ENCODE measurements at regions not wholly inside any gene's neighbourhood (a gene's known extent, or its start where the extent isn't known, plus 50 kb on each side); places are given as distances from the start of the nearest gene placed in this dataset.
"Not testable (repeated sequence)": the region's sequence is repeated elsewhere in the genome, so short reads cannot be mapped to it uniquely, and the experiment has no call there.

DNA sequence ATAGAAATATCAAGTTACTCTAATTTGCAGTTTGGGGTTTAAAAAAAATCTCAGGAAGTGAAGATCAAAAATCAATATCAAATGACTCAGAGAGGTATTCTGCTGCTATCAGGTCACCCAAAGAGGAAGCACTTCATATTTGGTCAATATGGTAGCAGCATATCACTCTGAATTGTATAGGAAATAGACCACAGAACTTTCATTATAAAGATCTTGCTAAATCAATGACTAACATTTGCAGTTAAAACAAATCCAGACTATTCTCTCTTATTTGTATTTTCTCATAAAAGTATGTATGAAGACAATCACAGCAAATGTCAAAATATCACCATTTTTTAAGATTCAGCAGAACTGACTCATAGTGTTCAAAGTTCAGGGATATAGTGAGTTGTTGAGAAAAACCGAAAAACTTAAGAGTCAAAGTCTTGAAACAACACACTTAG is 105.8 kb upstream of the PCSK1 start:
- H3K27ac ChIP-seq (ENCODE audit: low read depth in 1 of 3, low read length in 2 of 3) = no peak overlapping the region
- no peaks in the 10 kb centered on the region for H3K27me3 ChIP-seq (ENCODE audit: control insufficient read depth in 3 of 3, insufficient read depth in 3 of 3, low read length in 3 of 3)
- no peaks in the 10 kb centered on the region for H3K9me3 ChIP-seq (ENCODE audit: control insufficient read depth in 2 of 2, insufficient read depth in 1 of 2, low read depth in 1 of 2, low read length in 1 of 2)
- H3K4me3 ChIP-seq (ENCODE audit: low read depth in 1 of 3, low read length in 3 of 3) = no peak overlapping the region
- FAIRE-seq (no peak), DNase-seq (no peak)
- H3K36me3 ChIP-seq (ENCODE audit: control insufficient read depth in 3 of 3, insufficient read depth in 2 of 3, low read depth in 1 of 3, low read length in 3 of 3) = no peaks in the 10 kb centered on the region
- no peaks in the 10 kb centered on the region for H3K4me1 ChIP-seq (ENCODE audit: control insufficient read depth in 3 of 3, insufficient read depth in 2 of 3, low read depth in 1 of 3, low read length in 2 of 3)
- WGBS, 3 donors = 30 to 41% (median 33%) methylated on average over 1 of the region's 1 CpG

GRCh38 chr5:96546120-96546519 is 113.1 kb upstream of the PCSK1 start:
- no peaks in the 10 kb centered on the region for H3K4me1 ChIP-seq (ENCODE audit: control insufficient read depth in 3 of 3, insufficient read depth in 2 of 3, low read depth in 1 of 3, low read length in 2 of 3)
- 58 to 70% (median 69%) methylated on average over 1 of the region's 1 CpG for WGBS, 3 donors
- H3K27me3 ChIP-seq (ENCODE audit: control insufficient read depth in 3 of 3, insufficient read depth in 3 of 3, low read length in 3 of 3) = no peaks in the 10 kb centered on the region
- no peak overlapping the region for H3K27ac ChIP-seq (ENCODE audit: low read depth in 1 of 3, low read length in 2 of 3)
- DNase-seq = no peak
- no peaks in the 10 kb centered on the region for H3K36me3 ChIP-seq (ENCODE audit: control insufficient read depth in 3 of 3, insufficient read depth in 2 of 3, low read depth in 1 of 3, low read length in 3 of 3)
- FAIRE-seq = no peak
- no peak overlapping the region for H3K4me3 ChIP-seq (ENCODE audit: low read depth in 1 of 3, low read length in 3 of 3)
- no peaks in the 10 kb centered on the region for H3K9me3 ChIP-seq (ENCODE audit: control insufficient read depth in 2 of 2, insufficient read depth in 1 of 2, low read depth in 1 of 2, low read length in 1 of 2)

DNA sequence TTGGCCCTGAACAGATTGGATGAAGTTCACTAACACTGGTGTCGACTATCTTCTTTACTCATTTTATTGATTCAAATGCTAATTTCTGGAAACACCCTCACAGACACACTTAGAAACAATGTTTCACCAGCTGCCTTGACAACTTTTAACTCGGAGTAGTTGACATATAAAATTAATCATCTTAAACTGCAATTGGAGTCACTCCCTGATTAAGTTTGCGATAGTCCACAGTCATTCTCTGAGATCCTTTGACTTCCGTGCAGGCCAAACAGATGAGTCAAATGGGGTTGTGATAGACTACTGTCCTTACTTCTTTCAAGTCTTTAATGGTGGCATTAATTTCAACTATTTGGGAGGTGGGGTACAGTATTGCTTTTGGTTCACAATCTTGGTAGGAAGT is 114.4 kb upstream of the PCSK1 start:
- H3K9me3 ChIP-seq (ENCODE audit: control insufficient read depth in 2 of 2, insufficient read depth in 1 of 2, low read depth in 1 of 2, low read length in 1 of 2) = no peaks in the 10 kb centered on the region
- H3K27ac ChIP-seq (ENCODE audit: low read depth in 1 of 3, low read length in 2 of 3) = no peak overlapping the region
- no peaks in the 10 kb centered on the region for H3K27me3 ChIP-seq (ENCODE audit: control insufficient read depth in 3 of 3, insufficient read depth in 3 of 3, low read length in 3 of 3)
- WGBS, 3 donors = 18 to 67% (median 41%) methylated on average over 4 of the region's 4 CpGs
- FAIRE-seq = no peak
- no peaks in the 10 kb centered on the region for H3K36me3 ChIP-seq (ENCODE audit: control insufficient read depth in 3 of 3, insufficient read depth in 2 of 3, low read depth in 1 of 3, low read length in 3 of 3)
- H3K4me1 ChIP-seq (ENCODE audit: control insufficient read depth in 3 of 3, insufficient read depth in 2 of 3, low read depth in 1 of 3, low read length in 2 of 3) = no peaks in the 10 kb centered on the region
- no peak overlapping the region for H3K4me3 ChIP-seq (ENCODE audit: low read depth in 1 of 3, low read length in 3 of 3)
- peak in 1 of 2 donors; percentile 54 for DNase-seq

- 23 to 51% (median 30%) methylated on average over 2 of the region's 2 CpGs for WGBS, 3 donors
- DNase-seq = peak in 1 of 2 donors; percentile 14
These were observed 113.3 kb upstream of the CAST start for GRCh38 chr5:96548905-96549304.

GRCh38 chr5:96560857-96561256 is 101.3 kb upstream of the CAST start:
- FAIRE-seq = not testable (repeated sequence)
- 79 to 92% (median 90%) methylated on average over 2 of the region's 2 CpGs for WGBS, 3 donors

More at GRCh38 chr5:96548905-96549304, 113.3 kb upstream of the CAST start:
- Histone ChIP-seq H3K4me1 (ENCODE audit: control insufficient read depth in 3 of 3, insufficient read depth in 2 of 3, low read depth in 1 of 3, low read length in 2 of 3) (no peaks in the 10 kb centered on the region), H3K27me3 (ENCODE audit: control insufficient read depth in 3 of 3, insufficient read depth in 3 of 3, low read length in 3 of 3) (no peaks in the 10 kb centered on the region), H3K4me3 (ENCODE audit: low read depth in 1 of 3, low read length in 3 of 3) (no peak overlapping the region), H3K27ac (ENCODE audit: low read depth in 1 of 3, low read length in 2 of 3) (no peak overlapping the region), H3K36me3 (ENCODE audit: control insufficient read depth in 3 of 3, insufficient read depth in 2 of 3, low read depth in 1 of 3, low read length in 3 of 3) (no peaks in the 10 kb centered on the region), H3K9me3 (ENCODE audit: control insufficient read depth in 2 of 2, insufficient read depth in 1 of 2, low read depth in 1 of 2, low read length in 1 of 2) (no peaks in the 10 kb centered on the region)
- no peak for FAIRE-seq

GRCh38 chr5:96562614-96563013 is 99.6 kb upstream of the CAST start:
- peaks cover 0 to 4% of the 10 kb centered on the region in 2 donors for H3K9me3 ChIP-seq (ENCODE audit: control insufficient read depth in 2 of 2, insufficient read depth in 1 of 2, low read depth in 1 of 2, low read length in 1 of 2)
- no peak for FAIRE-seq
- no peak for DNase-seq
- no peaks in the 10 kb centered on the region for H3K36me3 ChIP-seq (ENCODE audit: control insufficient read depth in 3 of 3, insufficient read depth in 2 of 3, low read depth in 1 of 3, low read length in 3 of 3)
- no peak overlapping the region for H3K4me3 ChIP-seq (ENCODE audit: low read depth in 1 of 3, low read length in 3 of 3)
- no peaks in the 10 kb centered on the region for H3K27me3 ChIP-seq (ENCODE audit: control insufficient read depth in 3 of 3, insufficient read depth in 3 of 3, low read length in 3 of 3)
- H3K4me1 ChIP-seq (ENCODE audit: control insufficient read depth in 3 of 3, insufficient read depth in 2 of 3, low read depth in 1 of 3, low read length in 2 of 3) = no peaks in the 10 kb centered on the region
- H3K27ac ChIP-seq (ENCODE audit: low read depth in 1 of 3, low read length in 2 of 3) = no peak overlapping the region

More at GRCh38 chr5:96560857-96561256, 101.3 kb upstream of the CAST start:
- H3K4me3 ChIP-seq (ENCODE audit: low read depth in 1 of 3, low read length in 3 of 3); DNase-seq; H3K4me1 ChIP-seq (ENCODE audit: control insufficient read depth in 3 of 3, insufficient read depth in 2 of 3, low read depth in 1 of 3, low read length in 2 of 3); H3K27me3 ChIP-seq (ENCODE audit: control insufficient read depth in 3 of 3, insufficient read depth in 3 of 3, low read length in 3 of 3); H3K27ac ChIP-seq (ENCODE audit: low read depth in 1 of 3, low read length in 2 of 3); H3K9me3 ChIP-seq (ENCODE audit: control insufficient read depth in 2 of 2, insufficient read depth in 1 of 2, low read depth in 1 of 2, low read length in 1 of 2); H3K36me3 ChIP-seq (ENCODE audit: control insufficient read depth in 3 of 3, insufficient read depth in 2 of 3, low read depth in 1 of 3, low read length in 3 of 3): not testable (repeated sequence)

DNA sequence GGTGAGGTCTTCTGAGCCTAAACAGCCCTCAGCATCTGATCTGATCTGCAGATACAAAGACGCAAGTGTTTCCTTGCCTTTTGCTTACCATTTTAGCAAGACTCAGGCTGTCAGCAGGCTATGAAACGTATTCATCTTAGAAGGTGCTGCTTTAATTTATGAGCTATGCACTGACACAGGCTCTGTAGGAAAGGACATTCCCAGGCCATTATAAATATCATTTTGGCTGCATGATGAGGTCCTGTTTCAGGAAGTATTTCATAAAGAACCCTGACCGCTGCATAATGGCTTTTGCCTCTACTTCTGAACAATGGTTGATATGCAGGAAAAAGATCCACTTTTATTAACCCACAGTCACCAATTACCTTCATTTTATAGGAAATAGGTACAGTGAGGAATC is 98.4 kb upstream of the CAST start:
- FAIRE-seq (no peak), DNase-seq (no peak)
- Histone ChIP-seq H3K4me1 (ENCODE audit: control insufficient read depth in 3 of 3, insufficient read depth in 2 of 3, low read depth in 1 of 3, low read length in 2 of 3) (no peaks in the 10 kb centered on the region), H3K36me3 (ENCODE audit: control insufficient read depth in 3 of 3, insufficient read depth in 2 of 3, low read depth in 1 of 3, low read length in 3 of 3) (no peaks in the 10 kb centered on the region), H3K27ac (ENCODE audit: low read depth in 1 of 3, low read length in 2 of 3) (no peak overlapping the region), H3K4me3 (ENCODE audit: low read depth in 1 of 3, low read length in 3 of 3) (no peak overlapping the region), H3K9me3 (ENCODE audit: control insufficient read depth in 2 of 2, insufficient read depth in 1 of 2, low read depth in 1 of 2, low read length in 1 of 2) (peaks cover 0 to 4% of the 10 kb centered on the region in 2 donors), H3K27me3 (ENCODE audit: control insufficient read depth in 3 of 3, insufficient read depth in 3 of 3, low read length in 3 of 3) (no peaks in the 10 kb centered on the region)
- WGBS, 3 donors = 85 to 92% (median 86%) methylated on average over 3 of the region's 3 CpGs

- WGBS, 3 donors = 74 to 84% (median 83%) methylated on average over 8 of the region's 8 CpGs
- Histone ChIP-seq H3K27me3 (ENCODE audit: control insufficient read depth in 3 of 3, insufficient read depth in 3 of 3, low read length in 3 of 3) (no peaks in the 10 kb centered on the region), H3K27ac (ENCODE audit: low read depth in 1 of 3, low read length in 2 of 3) (no peak overlapping the region), H3K36me3 (ENCODE audit: control insufficient read depth in 3 of 3, insufficient read depth in 2 of 3, low read depth in 1 of 3, low read length in 3 of 3) (no peaks in the 10 kb centered on the region), H3K9me3 (ENCODE audit: control insufficient read depth in 2 of 2, insufficient read depth in 1 of 2, low read depth in 1 of 2, low read length in 1 of 2) (peaks cover 0 to 4% of the 10 kb centered on the region in 2 donors), H3K4me3 (ENCODE audit: low read depth in 1 of 3, low read length in 3 of 3) (no peak overlapping the region), H3K4me1 (ENCODE audit: control insufficient read depth in 3 of 3, insufficient read depth in 2 of 3, low read depth in 1 of 3, low read length in 2 of 3) (no peaks in the 10 kb centered on the region)
- FAIRE-seq = no peak
- DNase-seq = no peak
These were observed 96.5 kb upstream of the CAST start for GRCh38 chr5:96565582-96566265.
